ENCODE measurements at regions not wholly inside any gene's neighbourhood (a gene's known extent, or its start where the extent isn't known, plus 50 kb on each side); places are given as distances from the start of the nearest gene placed in this dataset.
A peak's percentile ranks its signal among the peaks of the same experiment; 100 is the strongest.

DNA sequence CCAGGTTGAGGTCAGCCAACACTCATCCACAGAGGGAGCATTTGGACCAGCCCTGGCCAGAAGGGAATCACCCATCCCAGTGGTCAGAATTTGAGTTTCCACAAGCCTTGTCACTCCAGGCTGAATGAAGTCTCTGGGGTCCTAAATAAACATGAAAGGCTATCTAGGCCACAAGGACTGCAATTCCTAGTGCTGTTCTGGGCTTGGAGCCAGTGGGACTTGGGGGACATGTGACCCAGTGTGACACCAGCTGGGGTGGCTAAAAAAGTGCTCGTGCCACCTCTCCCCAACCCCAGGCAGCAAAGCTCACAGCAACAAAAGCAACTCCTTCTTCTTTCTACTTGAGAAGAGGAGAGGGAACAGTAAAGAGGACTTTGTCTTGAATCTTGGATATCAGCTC, 91.7 kb downstream of the MDH1 start:
- ATAC-seq = peak; percentile 66 to 71
- Histone ChIP-seq H3K27ac (peak overlapping the region in 3 of 4 donors; percentile 12 to 52 (median 24)), H3K27me3 (no peaks in the 10 kb centered on the region), H3K4me1 (peaks cover 7 to 12% of the 10 kb centered on the region in 2 donors), H3K9me3 (no peaks in the 10 kb centered on the region), H3K36me3 (no peaks in the 10 kb centered on the region), H3K4me3 (no peak overlapping the region)
- DNase-seq = peak; percentile 17 to 49
- intact Hi-C loops (cut with DNase I; ENCODE audit: low total_unique reads) (no loop called here), in situ Hi-C loops (cut with MboI; ENCODE audit: low sequenced_read_pairs in 4 of 4) (loop anchor here in 1 of 4 donors (25.0 kb wide), 2 partner anchors 182 to 457 kb away; partner anchors contain the start of gene PELI1)
- TF ChIP-seq, protein P1, sequence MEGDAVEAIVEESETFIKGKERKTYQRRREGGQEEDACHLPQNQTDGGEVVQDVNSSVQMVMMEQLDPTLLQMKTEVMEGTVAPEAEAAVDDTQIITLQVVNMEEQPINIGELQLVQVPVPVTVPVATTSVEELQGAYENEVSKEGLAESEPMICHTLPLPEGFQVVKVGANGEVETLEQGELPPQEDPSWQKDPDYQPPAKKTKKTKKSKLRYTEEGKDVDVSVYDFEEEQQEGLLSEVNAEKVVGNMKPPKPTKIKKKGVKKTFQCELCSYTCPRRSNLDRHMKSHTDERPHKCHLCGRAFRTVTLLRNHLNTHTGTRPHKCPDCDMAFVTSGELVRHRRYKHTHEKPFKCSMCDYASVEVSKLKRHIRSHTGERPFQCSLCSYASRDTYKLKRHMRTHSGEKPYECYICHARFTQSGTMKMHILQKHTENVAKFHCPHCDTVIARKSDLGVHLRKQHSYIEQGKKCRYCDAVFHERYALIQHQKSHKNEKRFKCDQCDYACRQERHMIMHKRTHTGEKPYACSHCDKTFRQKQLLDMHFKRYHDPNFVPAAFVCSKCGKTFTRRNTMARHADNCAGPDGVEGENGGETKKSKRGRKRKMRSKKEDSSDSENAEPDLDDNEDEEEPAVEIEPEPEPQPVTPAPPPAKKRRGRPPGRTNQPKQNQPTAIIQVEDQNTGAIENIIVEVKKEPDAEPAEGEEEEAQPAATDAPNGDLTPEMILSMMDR (IDR thresholded peaks at IDR 0.05 in 4 of 5, conservative IDR thresholded peaks at IDR 0.05 in 1 of 5) = no peak
- no peak for TF ChIP-seq POLR2A (IDR thresholded peaks at IDR 0.05)

DNA sequence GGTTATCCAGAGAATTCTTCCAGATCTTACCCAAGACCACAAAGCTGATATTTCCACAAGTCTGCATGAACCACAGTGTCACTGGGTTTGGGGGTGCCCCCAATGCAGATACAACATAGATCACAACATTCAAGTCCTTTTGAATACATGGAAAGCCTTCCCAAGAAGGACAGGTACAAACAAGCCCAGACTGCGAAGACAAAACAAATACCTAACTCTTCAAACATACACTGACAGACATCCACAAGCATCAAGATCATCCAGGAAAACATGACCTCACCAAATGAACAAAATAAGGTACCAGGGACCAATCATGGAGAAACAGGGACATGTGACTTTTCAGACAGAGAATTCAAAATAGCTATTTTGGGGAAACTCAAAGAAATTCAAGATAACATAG, 93.1 kb downstream of the MDH1 start:
- no peak overlapping the region for H3K4me3 ChIP-seq
- ATAC-seq = no peak
- in situ Hi-C loops (cut with MboI; ENCODE audit: low sequenced_read_pairs in 4 of 4) = loop anchor here in 1 of 4 donors (25.0 kb wide), 2 partner anchors 180 to 455 kb away; partner anchors contain the start of gene PELI1
- intact Hi-C loops (cut with DNase I; ENCODE audit: low total_unique reads) = no loop called here
- no peak overlapping the region for H3K27ac ChIP-seq
- no peaks in the 10 kb centered on the region for H3K9me3 ChIP-seq
- H3K36me3 ChIP-seq = no peaks in the 10 kb centered on the region
- peaks cover 7 to 12% of the 10 kb centered on the region in 2 donors for H3K4me1 ChIP-seq
- no peaks in the 10 kb centered on the region for H3K27me3 ChIP-seq
- TF ChIP-seq, protein P1 (IDR thresholded peaks at IDR 0.05 in 4 of 5, conservative IDR thresholded peaks at IDR 0.05 in 1 of 5) = no peak
- no peak for TF ChIP-seq POLR2A (IDR thresholded peaks at IDR 0.05)
- no peak for DNase-seq

DNA sequence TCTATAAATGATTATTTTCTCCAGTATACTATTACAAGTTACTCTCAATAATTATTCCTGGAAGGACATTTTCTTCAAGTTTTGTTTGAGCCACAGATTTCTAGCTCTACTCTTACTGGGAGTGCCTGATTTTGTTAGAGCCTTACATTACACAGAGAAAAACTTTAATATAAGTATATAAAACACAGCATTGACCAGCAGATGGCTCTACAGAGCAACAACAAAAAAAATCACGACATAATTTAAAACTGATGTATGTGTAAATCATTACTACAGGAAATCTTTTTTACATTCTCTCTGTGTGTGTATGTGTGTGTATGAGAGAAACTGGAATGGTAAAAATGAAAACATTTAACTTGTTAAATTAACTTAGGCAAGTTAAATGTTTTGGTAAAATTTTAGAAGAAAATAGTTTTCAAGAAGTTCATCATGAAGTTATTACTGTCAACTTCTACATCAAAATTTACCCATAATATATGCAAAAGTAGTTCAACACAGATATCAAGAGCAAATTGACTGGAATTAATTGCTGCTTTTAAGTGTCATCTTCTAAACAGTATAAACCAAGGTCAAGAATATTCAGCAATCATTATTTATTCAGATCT, 103.3 kb downstream of the MDH1 start:
- intact Hi-C loops (cut with DNase I; ENCODE audit: low total_unique reads) (loop anchor here (5.0 kb wide), 1 partner anchor 150 kb away; the partner anchor contains the start of gene UGP2), in situ Hi-C loops (cut with MboI; ENCODE audit: low sequenced_read_pairs in 4 of 4) (loop anchor here (10.0 to 25.0 kb wide), 5 partner anchors 163 to 445 kb away; partner anchors contain the start of gene PELI1 (in 1 of the 4))
- DNase-seq (no peak), ATAC-seq (peak; percentile 56 to 57)
- Histone ChIP-seq H3K36me3 (no peaks in the 10 kb centered on the region), H3K27me3 (no peaks in the 10 kb centered on the region), H3K4me3 (no peak overlapping the region), H3K4me1 (peaks cover 0 to 4% of the 10 kb centered on the region in 2 donors), H3K9me3 (no peaks in the 10 kb centered on the region), H3K27ac (no peak overlapping the region)
- TF ChIP-seq, protein P1 (IDR thresholded peaks at IDR 0.05 in 4 of 5, conservative IDR thresholded peaks at IDR 0.05 in 1 of 5) = peak; percentile 50 to 73 (median 54)
- TF ChIP-seq POLR2A (IDR thresholded peaks at IDR 0.05) = no peak

DNA sequence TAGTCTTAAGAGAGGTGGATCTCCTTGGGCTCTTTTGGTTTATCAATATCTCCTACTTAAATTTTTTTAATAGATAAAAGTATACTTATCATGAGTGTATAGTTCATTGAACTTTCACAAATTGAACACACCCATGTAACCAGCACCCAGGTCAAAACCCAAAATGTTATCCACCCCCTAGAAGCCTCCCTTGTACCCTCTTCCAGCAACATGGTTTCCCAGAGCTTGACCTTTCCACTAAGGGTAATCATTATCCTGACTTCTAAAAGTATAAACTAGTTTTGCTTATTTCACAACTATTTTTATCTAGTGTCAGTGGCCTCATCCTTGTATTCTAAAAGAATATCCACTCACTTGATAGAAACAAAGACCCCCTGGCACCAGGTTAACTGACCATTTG, 106.8 kb downstream of the MDH1 start:
- H3K4me3 ChIP-seq = no peak overlapping the region
- ATAC-seq (no peak), DNase-seq (no peak)
- in situ Hi-C loops (cut with MboI; ENCODE audit: low sequenced_read_pairs in 4 of 4) = loop anchor here (10.0 to 25.0 kb wide), 5 partner anchors 159 to 442 kb away; partner anchors contain the start of gene PELI1 (in 1 of the 4)
- H3K9me3 ChIP-seq = no peaks in the 10 kb centered on the region
- no peaks in the 10 kb centered on the region for H3K27me3 ChIP-seq
- TF ChIP-seq, protein P1 (IDR thresholded peaks at IDR 0.05 in 4 of 5, conservative IDR thresholded peaks at IDR 0.05 in 1 of 5) = no peak
- no peak for TF ChIP-seq POLR2A (IDR thresholded peaks at IDR 0.05)
- no peak overlapping the region for H3K27ac ChIP-seq
- no peaks in the 10 kb centered on the region for H3K36me3 ChIP-seq
- H3K4me1 ChIP-seq = peaks cover 16 to 22% of the 10 kb centered on the region in 2 donors
- intact Hi-C loops (cut with DNase I; ENCODE audit: low total_unique reads) = loop anchor here (5.0 kb wide), 1 partner anchor 167 kb away; no protein-coding TSS in a partner anchor

Data from gastrocnemius medialis (tissue), 4 donors.